ENCODE measurements at regions not wholly inside any gene's neighbourhood (a gene's known extent, or its start where the extent isn't known, plus 50 kb on each side); places are given as distances from the start of the nearest gene placed in this dataset.
"Not testable (repeated sequence)": the region's sequence is repeated elsewhere in the genome, so short reads cannot be mapped to it uniquely, and the experiment has no call there.

GRCh38 chrX:63581906-63582305, 203.1 kb downstream of the ARHGEF9 start:
- no peak for DNase-seq

GRCh38 chrX:63581398-63581797, 203.6 kb downstream of the ARHGEF9 start:
- DNase-seq: no peak

- no peak for DNase-seq
Observed at GRCh38 chrX:63576533-63576932, 208.5 kb downstream of the ARHGEF9 start.

- DNase-seq: not testable (repeated sequence)
Observed at GRCh38 chrX:63575700-63576099, 209.3 kb downstream of the ARHGEF9 start.

GRCh38 chrX:63566856-63567255, 215.7 kb upstream of the SPIN4 start:
- no peak for DNase-seq

GRCh38 chrX:63561425-63561824, 210.3 kb upstream of the SPIN4 start:
- DNase-seq: no peak

- peak; percentile 65 for DNase-seq
Observed at GRCh38 chrX:63560601-63561218, 209.6 kb upstream of the SPIN4 start.

- no peak for DNase-seq
Observed at GRCh38 chrX:63551856-63552255, 200.7 kb upstream of the SPIN4 start.

GRCh38 chrX:63530654-63531053, 179.5 kb upstream of the SPIN4 start:
- no peak for DNase-seq

GRCh38 chrX:63529961-63530360, 178.8 kb upstream of the SPIN4 start:
- DNase-seq: no peak

- no peak for DNase-seq
Observed at GRCh38 chrX:63526863-63527262, 175.7 kb upstream of the SPIN4 start.

GRCh38 chrX:63525491-63525890, 174.4 kb upstream of the SPIN4 start:
- no peak for DNase-seq

- not testable (repeated sequence) for DNase-seq
Observed at GRCh38 chrX:63519368-63519767, 168.2 kb upstream of the SPIN4 start.

GRCh38 chrX:63514569-63515080, 163.5 kb upstream of the SPIN4 start:
- no peak for DNase-seq

- no peak for DNase-seq
Observed at GRCh38 chrX:63513825-63514568, 162.9 kb upstream of the SPIN4 start.

- DNase-seq: no peak
Observed at GRCh38 chrX:63511361-63511760, 160.2 kb upstream of the SPIN4 start.

GRCh38 chrX:63508668-63509067, 157.5 kb upstream of the SPIN4 start:
- no peak for DNase-seq

- no peak for DNase-seq
Observed at GRCh38 chrX:63506320-63506719, 155.2 kb upstream of the SPIN4 start.

GRCh38 chrX:63503541-63503940, 152.4 kb upstream of the SPIN4 start:
- DNase-seq: no peak

- no peak for DNase-seq
Observed at GRCh38 chrX:63488546-63489373, 137.6 kb upstream of the SPIN4 start.

- DNase-seq: no peak
Observed at GRCh38 chrX:63475200-63475599, 124.1 kb upstream of the SPIN4 start.

GRCh38 chrX:63471004-63471403, 119.9 kb upstream of the SPIN4 start:
- no peak for DNase-seq

- no peak for DNase-seq
Observed at GRCh38 chrX:63470506-63470905, 119.4 kb upstream of the SPIN4 start.

GRCh38 chrX:63466690-63467089, 115.6 kb upstream of the SPIN4 start:
- no peak for DNase-seq
